HG03196 (cell line): ENCODE measurements at regions not wholly inside any gene's neighbourhood (a gene's known extent, or its start where the extent isn't known, plus 50 kb on each side); places are given as distances from the start of the nearest gene placed in this dataset.
"Not testable (repeated sequence)": the region's sequence is repeated elsewhere in the genome, so short reads cannot be mapped to it uniquely, and the experiment has no call there.

Experiments used
- ATAC-seq: cut with Tn5 transposase; IDR thresholded peaks from one replicate; pipeline ENCODE4 v1.9.1; 2021; ENCODE audit not compliant: unreplicated experiment

- no peak for ATAC-seq
Measured at GRCh38 chr1:14371771-14372497, 226.6 kb upstream of the KAZN start.

GRCh38 chr1:14372526-14372925, 226.0 kb upstream of the KAZN start:
- ATAC-seq, result no peak

GRCh38 chr1:14373081-14373758, 225.3 kb upstream of the KAZN start:
- ATAC-seq, result no peak

GRCh38 chr1:14375226-14375625, 223.3 kb upstream of the KAZN start:
- no peak for ATAC-seq

- no peak for ATAC-seq
Measured at GRCh38 chr1:14377386-14377785, 221.1 kb upstream of the KAZN start.

- ATAC-seq, result no peak
Measured at GRCh38 chr1:14380408-14380807, 218.1 kb upstream of the KAZN start.

GRCh38 chr1:14390816-14391215, 207.7 kb upstream of the KAZN start:
- no peak for ATAC-seq

GRCh38 chr1:14392161-14392858, 206.2 kb upstream of the KAZN start:
- ATAC-seq, result no peak

- ATAC-seq, result no peak
Measured at GRCh38 chr1:14392859-14393365, 205.6 kb upstream of the KAZN start.

- no peak for ATAC-seq
Measured at GRCh38 chr1:14396100-14396499, 202.4 kb upstream of the KAZN start.

GRCh38 chr1:14403961-14404645, 194.4 kb upstream of the KAZN start:
- ATAC-seq, result no peak

GRCh38 chr1:14404862-14405301, 193.6 kb upstream of the KAZN start:
- ATAC-seq, result no peak

GRCh38 chr1:14412235-14412634, 186.2 kb upstream of the KAZN start:
- ATAC-seq, result no peak

GRCh38 chr1:14413819-14414490, 184.5 kb upstream of the KAZN start:
- no peak for ATAC-seq

- ATAC-seq, result no peak
Measured at GRCh38 chr1:14415396-14415795, 183.1 kb upstream of the KAZN start.

GRCh38 chr1:14419778-14420218, 178.7 kb upstream of the KAZN start:
- not testable (repeated sequence) for ATAC-seq

- ATAC-seq, result no peak
Measured at GRCh38 chr1:14420686-14421085, 177.8 kb upstream of the KAZN start.

- ATAC-seq, result no peak
Measured at GRCh38 chr1:14421295-14421976, 177.0 kb upstream of the KAZN start.

GRCh38 chr1:14421977-14422609, 176.4 kb upstream of the KAZN start:
- no peak for ATAC-seq
